ENCODE measurements at regions not wholly inside any gene's neighbourhood (a gene's known extent, or its start where the extent isn't known, plus 50 kb on each side); places are given as distances from the start of the nearest gene placed in this dataset.

DNA sequence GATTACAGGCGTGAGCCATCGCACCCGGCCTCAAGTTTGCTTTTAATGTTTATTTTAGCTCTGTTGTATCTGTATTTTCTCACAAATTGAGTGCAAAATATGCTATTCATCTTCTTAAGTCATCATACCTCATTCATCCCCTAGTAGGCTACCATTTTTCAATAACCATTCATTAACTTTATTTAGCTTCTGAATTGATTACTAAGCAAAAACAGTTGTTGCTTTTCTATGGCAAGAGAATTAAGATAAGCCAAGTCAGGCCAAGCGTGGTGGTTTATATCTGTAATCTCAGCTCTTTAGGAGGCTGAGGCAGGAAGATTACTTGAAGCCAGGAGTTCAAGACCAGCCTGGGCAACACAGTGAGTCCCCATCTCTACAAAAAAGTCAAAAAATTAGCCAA lies 63.3 kb upstream of the CERS6 start:
- TF ChIP-seq CTCF (IDR thresholded peaks at IDR 0.05) (no peak), POLR2A (IDR thresholded peaks at IDR 0.05) (no peak)
